22Rv1 (cell line): ENCODE measurements at regions not wholly inside any gene's neighbourhood (a gene's known extent, or its start where the extent isn't known, plus 50 kb on each side); places are given as distances from the start of the nearest gene placed in this dataset.

Source experiments
- H3K27ac ChIP-seq: fragments of 450-650 bp; 2 replicates; pipeline ENCODE4 v1.5.1; 2017
- CTCF ChIP-seq: fragments of 450-650 bp; IDR thresholded peaks from 2 replicates; pipeline ENCODE4 v1.5.1; 2017; ENCODE audit warnings: mild to moderate bottlenecking
- ZFX ChIP-seq: fragments of 450-650 bp; IDR thresholded peaks from 2 replicates; pipeline ENCODE4 v1.6.1; 2017; ENCODE audit warnings: antibody characterized with exemption, borderline replicate concordance

DNA sequence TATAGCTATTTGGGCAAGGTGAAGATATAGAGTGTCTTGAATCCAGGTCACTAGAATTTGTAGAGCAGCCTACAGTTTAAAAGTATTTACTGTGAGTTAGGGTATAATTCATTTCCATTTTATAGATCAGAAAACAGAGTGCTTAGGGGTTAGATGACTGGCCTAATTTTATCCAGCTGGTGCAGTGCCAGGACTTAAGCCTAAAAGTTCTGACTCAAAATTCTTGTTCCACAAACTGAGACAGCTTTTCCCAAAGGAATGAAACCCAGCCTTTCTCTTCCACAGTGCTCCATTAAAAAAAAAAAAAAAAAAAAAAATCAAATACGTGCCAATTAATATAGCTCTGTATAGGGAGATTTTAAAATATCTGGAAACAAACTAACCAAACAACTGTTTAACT lies 441.0 kb upstream of the MARCKS start:
- no peak overlapping the region for H3K27ac ChIP-seq
- TF ChIP-seq CTCF: no peak
- no peak for TF ChIP-seq ZFX

DNA sequence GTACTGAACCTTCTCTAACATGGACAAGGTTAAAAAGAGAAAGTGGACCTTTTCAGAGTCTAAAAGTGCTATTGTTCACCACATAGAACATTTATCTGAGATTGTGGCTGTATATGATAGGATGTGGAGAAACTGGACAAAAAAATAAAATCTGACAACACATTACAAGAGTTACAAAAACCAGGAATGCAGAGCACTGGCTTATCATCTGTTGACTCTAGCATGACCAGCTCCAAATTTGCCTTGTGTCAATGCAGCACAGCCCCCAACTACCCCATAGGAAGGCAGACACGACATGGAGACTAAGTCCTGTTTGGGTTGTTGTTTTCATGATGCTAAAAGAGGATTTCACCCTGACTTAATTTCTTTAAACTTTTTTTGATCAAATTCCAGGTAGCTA lies 436.9 kb upstream of the MARCKS start:
- H3K27ac ChIP-seq: no peak overlapping the region
- TF ChIP-seq ZFX: no peak
- TF ChIP-seq CTCF: no peak

DNA sequence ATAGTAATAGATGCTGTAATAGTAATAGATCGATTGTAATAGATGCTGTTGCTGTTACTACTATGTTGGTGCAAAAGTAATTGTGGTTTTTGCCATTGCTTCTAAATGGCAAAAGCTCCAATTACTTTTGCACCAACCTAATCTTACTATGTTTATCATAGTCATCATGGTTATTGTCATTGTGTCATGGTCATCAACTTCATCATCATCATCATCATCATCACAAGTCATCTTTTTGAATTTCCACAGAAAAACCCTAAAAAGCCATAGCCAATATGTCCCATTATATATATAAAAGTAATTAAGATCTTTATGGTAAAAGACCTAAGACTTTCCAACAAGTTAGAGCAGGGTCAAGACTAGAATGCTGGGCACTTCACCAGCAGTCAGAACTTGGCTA lies 435.1 kb upstream of the MARCKS start:
- TF ChIP-seq ZFX: no peak
- no peak for TF ChIP-seq CTCF
- no peak overlapping the region for H3K27ac ChIP-seq

DNA sequence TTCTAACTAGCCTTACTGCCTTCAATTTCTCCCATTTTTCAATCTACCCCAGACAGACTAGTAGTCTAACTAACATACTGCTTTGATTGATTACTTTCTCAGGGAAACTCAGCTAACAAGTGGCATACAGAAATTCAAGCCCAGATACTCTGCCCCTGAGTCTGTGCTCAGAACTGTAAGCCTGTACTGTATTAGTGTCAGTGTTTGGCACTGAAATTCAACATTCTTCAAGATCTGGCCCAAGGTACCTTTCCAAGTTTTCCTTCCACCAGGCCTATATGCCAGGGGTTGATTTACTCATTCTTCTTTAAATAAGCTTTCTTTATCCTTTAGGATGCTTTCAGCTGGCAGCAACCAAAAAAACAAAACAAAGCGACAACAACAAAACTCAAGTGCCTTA lies 433.2 kb upstream of the MARCKS start:
- no peak for TF ChIP-seq CTCF
- no peak for TF ChIP-seq ZFX

DNA sequence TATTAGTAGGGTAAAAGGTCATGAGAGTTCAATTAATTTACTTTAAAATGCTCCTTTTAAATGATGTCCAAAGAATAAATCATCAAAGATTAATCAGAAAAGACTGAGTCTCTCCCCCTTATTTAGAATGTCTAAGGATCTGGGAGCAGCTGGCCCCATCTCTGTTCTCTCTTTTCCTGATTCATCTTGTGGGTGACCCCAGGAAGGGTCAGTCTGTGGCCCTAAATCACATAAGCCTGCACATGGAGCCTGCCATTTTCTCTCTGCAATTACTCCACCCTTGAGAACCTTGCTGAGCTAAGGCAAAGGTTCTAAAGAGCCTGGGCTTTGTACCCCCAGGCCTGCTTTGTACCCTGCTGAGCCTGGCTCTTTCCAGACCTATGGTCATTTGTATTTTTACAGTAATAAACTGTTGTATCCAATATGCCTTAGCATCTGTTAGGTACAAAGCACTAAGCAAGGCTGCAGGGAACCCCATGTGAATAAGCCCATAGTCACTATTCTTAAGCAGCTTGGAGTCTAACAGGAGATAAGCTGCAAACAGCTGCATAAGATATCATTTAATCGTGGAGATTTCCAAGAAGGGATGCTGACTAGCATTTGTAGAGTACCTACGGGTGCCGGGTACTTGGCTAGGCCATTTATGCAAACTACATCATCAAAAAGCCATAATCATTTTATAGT lies 431.0 kb upstream of the MARCKS start:
- no peak overlapping the region for H3K27ac ChIP-seq
- no peak for TF ChIP-seq ZFX
- no peak for TF ChIP-seq CTCF

More for the DNA sequence above, 433.2 kb upstream of the MARCKS start:
- H3K27ac ChIP-seq: no peak overlapping the region

DNA sequence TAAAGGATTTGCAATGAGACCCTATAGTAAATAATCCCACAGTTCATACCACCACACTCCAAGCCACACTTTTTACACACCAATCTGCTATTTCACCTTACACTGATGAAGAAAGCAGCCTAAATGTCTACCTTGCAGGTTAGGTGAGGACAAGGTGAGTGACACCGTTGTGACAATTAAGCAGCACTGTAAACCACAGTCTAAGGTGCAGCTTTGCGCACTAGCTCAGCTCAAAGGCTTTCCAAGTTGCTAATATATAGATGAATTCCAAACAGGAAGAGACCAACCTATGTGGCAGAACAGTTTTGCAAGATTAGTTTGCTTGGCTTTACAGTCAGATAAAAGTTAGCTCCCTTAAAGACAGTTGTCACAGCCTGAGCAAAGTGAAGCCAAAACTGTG lies 429.5 kb upstream of the MARCKS start:
- no peak for TF ChIP-seq ZFX
- TF ChIP-seq CTCF: no peak
- H3K27ac ChIP-seq: no peak overlapping the region

- no peak overlapping the region for H3K27ac ChIP-seq
- TF ChIP-seq ZFX (no peak), CTCF (no peak)
These were observed 428.4 kb upstream of the MARCKS start for GRCh38 chr6:113428702-113429101.
